ENCODE measurements at regions not wholly inside any gene's neighbourhood (a gene's known extent, or its start where the extent isn't known, plus 50 kb on each side); places are given as distances from the start of the nearest gene placed in this dataset.

- Mint-ChIP-seq H3K4me3 (no peak overlapping the region), H3K36me3 (no peaks in the 10 kb centered on the region), H3K4me1 (0 out of 2 replicates have a peak, but pooled peaks cover 4% of the 10 kb centered on the region), H3K27ac (no peak overlapping the region), H3K27me3 (ENCODE audit: low read depth) (no peaks in the 10 kb centered on the region), H3K9me3 (peaks cover 7% of the 10 kb centered on the region; the same call in 1 of the 2 replicates)
- CTCF ChIA-PET = interaction anchor here (0.5 to 1.1 kb wide), 3 partner anchors 11 to 108 kb away, joined by 3 to 5 read pairs (median 3); partner anchors contain the start of gene SH3GL3
- POLR2A ChIA-PET = no interaction called here
- TF ChIP-seq ZNF423 (CRISPR knock-in tag; IDR thresholded peaks at IDR 0.05) (peak; percentile 54), MAX (CRISPR knock-in tag; IDR thresholded peaks at IDR 0.05) (no peak)
- ATAC-seq (no peak), DNase-seq (ENCODE audit: low spot score) (no peak)
Measured at GRCh38 chr15:83356501-83357399, 72.3 kb upstream of the BNC1 start.

GRCh38 chr15:83358972-83359564 is 74.6 kb upstream of the BNC1 start:
- ATAC-seq (no peak), DNase-seq (ENCODE audit: low spot score) (no peak)
- Mint-ChIP-seq H3K27ac (no peak overlapping the region), H3K9me3 (peaks cover 2% of the 10 kb centered on the region; the same call in 1 of the 2 replicates), H3K36me3 (no peaks in the 10 kb centered on the region), H3K4me3 (no peak overlapping the region), H3K27me3 (ENCODE audit: low read depth) (peaks cover 4% of the 10 kb centered on the region; the same call in 1 of the 2 replicates), H3K4me1 (0 out of 2 replicates have a peak, but pooled peaks cover 4% of the 10 kb centered on the region)
- ChIA-PET POLR2A (no interaction called here), CTCF (interaction anchor here (1.4 kb wide), 1 partner anchor 78 kb away, joined by 3 read pairs; no protein-coding TSS in a partner anchor)
- no peak for TF ChIP-seq FOXK1 (CRISPR knock-in tag; IDR thresholded peaks at IDR 0.05)
- TF ChIP-seq ZNF671 (CRISPR knock-in tag; IDR thresholded peaks at IDR 0.05) = no peak
- TF ChIP-seq FOXJ3 (CRISPR knock-in tag; IDR thresholded peaks at IDR 0.05; ENCODE audit: borderline replicate concordance) = no peak
- no peak for TF ChIP-seq EMX1 (CRISPR knock-in tag; IDR thresholded peaks at IDR 0.05)
- TF ChIP-seq ZNF532 (CRISPR knock-in tag; IDR thresholded peaks at IDR 0.05; ENCODE audit: borderline replicate concordance) = no peak
- no peak for TF ChIP-seq ZNF281 (CRISPR knock-in tag; IDR thresholded peaks at IDR 0.05)
- TF ChIP-seq CTCF (IDR thresholded peaks at IDR 0.05) = no peak
- no peak for TF ChIP-seq ZBTB21 (CRISPR knock-in tag; IDR thresholded peaks at IDR 0.05; ENCODE audit: borderline replicate concordance)
- no peak for TF ChIP-seq AFF4 (CRISPR knock-in tag; IDR thresholded peaks at IDR 0.05; ENCODE audit: borderline replicate concordance)
- no peak for TF ChIP-seq ZNF396 (CRISPR knock-in tag; IDR thresholded peaks at IDR 0.05; ENCODE audit: borderline replicate concordance)
- no peak for TF ChIP-seq ZNF138 (CRISPR knock-in tag; conservative IDR thresholded peaks at IDR 0.05)
- TF ChIP-seq IRF1 (CRISPR knock-in tag; IDR thresholded peaks at IDR 0.05) = no peak
- no peak for TF ChIP-seq ZNF416 (CRISPR knock-in tag; IDR thresholded peaks at IDR 0.05)
- no peak for TF ChIP-seq NFATC4 (CRISPR knock-in tag; IDR thresholded peaks at IDR 0.05)
- no peak for TF ChIP-seq SP1 (CRISPR knock-in tag; conservative IDR thresholded peaks at IDR 0.05)
- TF ChIP-seq GRHL2 (CRISPR knock-in tag; IDR thresholded peaks at IDR 0.05; ENCODE audit: insufficient replicate concordance, severe bottlenecking) = no peak

Measured in WTC11 (cell line).